NB4 (cell line): ENCODE measurements at regions not wholly inside any gene's neighbourhood (a gene's known extent, or its start where the extent isn't known, plus 50 kb on each side); places are given as distances from the start of the nearest gene placed in this dataset.
"Not testable (repeated sequence)": the region's sequence is repeated elsewhere in the genome, so short reads cannot be mapped to it uniquely, and the experiment has no call there.

Experiments
- CTCF ChIP-seq: IDR thresholded peaks from one replicate; pipeline ENCODE4 v1.5.1; 2012; ENCODE audit warnings: low read depth, low read length
- MAX ChIP-seq: IDR thresholded peaks from 2 replicates; pipeline ENCODE4 v1.6.1; 2011; ENCODE audit warnings: low read depth, low read length
- MYC ChIP-seq: IDR thresholded peaks from 2 replicates; pipeline ENCODE4 v1.6.1; 2011; ENCODE audit warnings: low read depth, low read length
- POLR2A ChIP-seq: IDR thresholded peaks from 2 replicates; pipeline ENCODE4 v1.6.1; 2011; ENCODE audit warnings: mild to moderate bottlenecking; ENCODE audit not compliant: insufficient read length; ENCODE audit errors: extremely low read depth

GRCh38 chrX:115884121-115884520 is 286.4 kb upstream of the AGTR2 start:
- not testable (repeated sequence) for TF ChIP-seq CTCF, POLR2A, MAX, MYC
